Stimulated activated CD4-positive, alpha-beta T cell treated with anti-CD3 and anti-CD28 coated beads, Interleukin-15, amount 100 ng/mL, for 48 hours (primary cell): ENCODE measurements at regions not wholly inside any gene's neighbourhood (a gene's known extent, or its start where the extent isn't known, plus 50 kb on each side); places are given as distances from the start of the nearest gene placed in this dataset.

Experiments
- DNase-seq, 2 donors: peaks; one replicate each; pipeline ENCODE4 v3.0.0-alpha.2; 2020; ENCODE audit warnings: low read depth in 2 of 2

- DNase-seq = no peak
Observed at GRCh38 chr5:26828294-26828693, 210.1 kb downstream of the CDH9 start.

- no peak for DNase-seq
Observed at GRCh38 chr5:26813235-26813634, 225.2 kb downstream of the CDH9 start.

DNA sequence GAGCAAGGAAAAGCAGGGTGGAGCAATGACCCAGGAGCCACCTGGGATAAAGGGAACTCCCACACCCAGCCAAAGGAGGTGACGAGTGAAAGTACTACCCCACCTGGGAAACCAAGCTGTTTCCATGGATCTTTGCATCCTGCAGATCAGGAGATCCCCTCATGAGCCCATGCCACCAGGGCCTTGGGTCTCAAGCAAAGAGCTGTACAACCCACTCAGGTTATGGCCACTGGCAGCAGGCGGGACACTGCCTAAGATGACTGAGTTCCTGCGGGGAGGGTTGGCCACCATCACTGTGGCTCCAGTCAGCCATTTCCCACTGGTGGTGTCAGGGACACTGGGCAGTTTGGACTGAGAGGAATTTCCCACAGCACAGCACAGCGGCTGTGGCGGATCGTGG lies 225.7 kb downstream of the CDH9 start:
- DNase-seq = no peak

GRCh38 chr5:26807231-26808199 lies 230.9 kb downstream of the CDH9 start:
- no peak for DNase-seq

DNA sequence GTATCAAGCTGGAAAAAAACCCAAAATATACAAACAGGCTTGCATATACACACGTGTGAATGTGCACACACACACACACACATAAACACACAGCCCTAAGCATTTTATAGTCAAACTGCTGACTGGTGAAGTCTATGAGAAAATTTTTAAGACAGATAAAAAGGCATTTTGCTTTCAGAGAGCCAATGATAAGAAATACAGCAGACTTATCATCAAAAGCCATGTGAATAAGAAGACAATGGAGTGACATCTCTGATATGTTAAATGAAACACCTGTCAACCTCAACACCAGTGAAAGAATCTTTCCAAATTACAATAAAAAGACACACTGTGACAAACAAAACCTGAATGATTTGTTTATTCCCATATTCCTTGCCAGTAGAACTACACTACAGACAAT lies 233.3 kb downstream of the CDH9 start:
- DNase-seq = no peak

DNA sequence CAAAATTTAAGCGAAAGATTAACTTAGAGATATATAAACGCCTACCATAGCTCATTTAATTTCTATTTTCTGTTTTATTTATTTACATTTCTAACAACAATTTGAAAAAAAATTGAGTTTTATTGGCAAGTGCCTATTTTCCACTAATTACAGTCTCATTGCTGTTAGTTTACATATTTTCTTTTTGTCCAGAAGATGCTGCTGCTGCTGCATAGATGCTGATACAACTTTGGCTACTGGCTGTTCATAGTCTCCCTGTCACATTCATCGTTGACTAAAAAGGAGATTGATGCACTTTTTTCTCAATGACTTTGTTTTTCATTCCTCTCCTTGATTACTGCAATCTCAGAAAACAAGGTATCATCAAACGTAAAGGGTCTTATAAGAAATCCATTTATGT lies 235.4 kb downstream of the CDH9 start:
- DNase-seq = no peak

GRCh38 chr5:26791433-26791832 lies 247.0 kb downstream of the CDH9 start:
- no peak for DNase-seq

GRCh38 chr5:26791021-26791420 lies 247.4 kb downstream of the CDH9 start:
- no peak for DNase-seq

- no peak for DNase-seq
Observed at GRCh38 chr5:26763215-26763614, 275.2 kb downstream of the CDH9 start.

- no peak for DNase-seq
Observed at GRCh38 chr5:26761446-26761845, 276.9 kb downstream of the CDH9 start.

GRCh38 chr5:26761045-26761444 lies 277.3 kb downstream of the CDH9 start:
- DNase-seq = no peak

GRCh38 chr5:26757941-26758340 lies 280.4 kb downstream of the CDH9 start:
- no peak for DNase-seq

DNA sequence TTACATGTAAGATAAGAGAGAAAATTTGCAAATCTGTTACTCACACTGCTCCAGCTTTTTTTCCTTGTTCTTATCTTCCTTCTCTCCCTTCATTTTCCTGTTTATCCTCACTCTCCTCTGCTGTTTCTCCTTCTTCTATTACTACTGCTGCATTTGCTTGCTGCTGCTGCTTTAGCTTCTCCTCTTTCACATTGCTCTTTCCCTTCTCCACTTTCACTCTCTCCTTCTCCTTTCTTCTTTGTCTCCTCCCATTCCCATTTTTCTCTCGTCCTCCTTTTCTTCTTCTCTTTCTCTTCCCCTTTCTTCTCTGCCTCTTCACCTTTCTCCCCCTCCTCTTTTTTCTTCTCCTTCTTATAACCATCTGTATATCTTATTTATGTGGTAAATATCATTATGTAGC lies 288.6 kb downstream of the CDH9 start:
- DNase-seq = no peak

- no peak for DNase-seq
Observed at GRCh38 chr5:26740182-26740581, 298.2 kb downstream of the CDH9 start.

- no peak for DNase-seq
Observed at GRCh38 chr5:26737348-26738265, 300.8 kb downstream of the CDH9 start.

DNA sequence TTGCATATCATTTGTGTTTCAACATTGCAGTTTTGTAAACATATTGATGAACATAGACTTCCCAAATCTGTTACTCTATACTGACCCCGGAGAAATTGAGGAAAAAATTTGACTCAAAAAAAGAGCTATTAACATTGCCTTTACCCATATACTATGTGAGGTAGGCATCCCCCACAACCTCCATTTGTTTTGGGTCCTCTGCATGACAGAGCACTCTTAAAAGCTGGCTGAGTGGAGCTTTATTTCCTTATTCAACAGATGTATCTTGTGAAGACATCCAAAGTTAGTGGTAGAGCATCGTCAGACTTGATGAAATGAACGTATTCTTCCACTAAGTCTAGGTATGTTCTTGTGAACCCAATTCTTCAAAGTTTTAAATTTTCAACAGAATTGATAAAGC lies 310.5 kb downstream of the CDH9 start:
- DNase-seq = no peak

DNA sequence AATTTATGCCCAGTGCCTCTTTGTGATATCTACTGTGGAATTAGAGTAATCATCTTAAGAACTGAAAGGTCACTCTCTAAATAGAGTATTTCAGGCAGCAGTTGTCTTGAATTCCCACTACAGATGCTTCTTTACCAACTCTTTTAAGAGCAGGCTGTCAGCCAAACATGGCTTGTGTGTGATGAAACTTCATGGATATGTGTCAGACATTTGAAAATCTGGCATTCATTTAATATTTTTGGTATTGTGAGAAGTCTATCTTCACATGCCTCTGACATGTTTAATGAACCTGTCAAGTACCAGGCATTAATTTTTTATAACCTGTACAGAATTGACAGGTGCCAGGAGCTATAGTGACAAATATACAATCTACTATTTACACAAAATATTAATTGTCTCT lies 318.6 kb downstream of the CDH9 start:
- DNase-seq = no peak

GRCh38 chr5:26700759-26701384 lies 337.5 kb downstream of the CDH9 start:
- peak in 1 of 2 donors; percentile 0 for DNase-seq

- no peak for DNase-seq
Observed at GRCh38 chr5:26692952-26693351, 345.4 kb downstream of the CDH9 start.

DNA sequence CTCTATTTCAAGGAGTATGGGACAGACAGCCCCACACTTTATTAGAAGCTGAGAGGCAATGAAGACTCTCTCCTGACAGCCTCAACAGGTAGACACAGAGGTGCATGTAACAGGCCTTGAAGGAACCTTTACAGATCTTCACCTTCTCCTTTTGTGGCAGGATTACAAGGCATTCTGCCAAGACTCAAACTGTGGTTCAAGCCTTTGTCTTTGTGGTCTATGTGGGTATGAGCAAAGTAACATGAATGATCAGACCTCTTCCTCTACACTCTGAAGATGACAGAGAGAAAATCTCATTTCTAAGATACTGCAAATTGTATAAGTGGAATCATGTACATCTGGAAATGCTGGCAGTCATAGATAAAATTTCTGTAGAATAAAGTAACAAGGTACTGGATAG lies 346.9 kb downstream of the CDH9 start:
- DNase-seq = no peak

GRCh38 chr5:26690511-26690910 lies 347.9 kb downstream of the CDH9 start:
- no peak for DNase-seq

DNA sequence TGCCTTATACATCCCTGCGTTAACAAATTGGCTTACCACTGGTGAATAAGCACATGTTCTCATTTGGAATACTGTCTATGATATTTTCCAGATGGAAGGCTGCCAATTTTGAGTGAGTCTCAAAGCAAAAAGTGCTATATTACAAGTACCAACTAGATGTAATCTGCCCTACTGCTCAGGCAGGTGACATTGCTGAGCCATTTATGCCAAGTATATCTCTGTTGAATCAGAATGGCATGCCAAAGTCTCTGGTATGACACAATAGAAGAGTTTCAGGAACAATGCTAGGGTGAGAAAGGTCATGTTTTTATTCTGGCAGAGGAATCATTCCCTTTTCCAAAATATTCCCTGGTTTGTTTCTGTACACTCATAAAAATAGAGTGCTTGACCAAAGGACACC lies 356.5 kb downstream of the CDH9 start:
- DNase-seq = no peak
